ENCODE measurements at regions not wholly inside any gene's neighbourhood (a gene's known extent, or its start where the extent isn't known, plus 50 kb on each side); places are given as distances from the start of the nearest gene placed in this dataset.

DNA sequence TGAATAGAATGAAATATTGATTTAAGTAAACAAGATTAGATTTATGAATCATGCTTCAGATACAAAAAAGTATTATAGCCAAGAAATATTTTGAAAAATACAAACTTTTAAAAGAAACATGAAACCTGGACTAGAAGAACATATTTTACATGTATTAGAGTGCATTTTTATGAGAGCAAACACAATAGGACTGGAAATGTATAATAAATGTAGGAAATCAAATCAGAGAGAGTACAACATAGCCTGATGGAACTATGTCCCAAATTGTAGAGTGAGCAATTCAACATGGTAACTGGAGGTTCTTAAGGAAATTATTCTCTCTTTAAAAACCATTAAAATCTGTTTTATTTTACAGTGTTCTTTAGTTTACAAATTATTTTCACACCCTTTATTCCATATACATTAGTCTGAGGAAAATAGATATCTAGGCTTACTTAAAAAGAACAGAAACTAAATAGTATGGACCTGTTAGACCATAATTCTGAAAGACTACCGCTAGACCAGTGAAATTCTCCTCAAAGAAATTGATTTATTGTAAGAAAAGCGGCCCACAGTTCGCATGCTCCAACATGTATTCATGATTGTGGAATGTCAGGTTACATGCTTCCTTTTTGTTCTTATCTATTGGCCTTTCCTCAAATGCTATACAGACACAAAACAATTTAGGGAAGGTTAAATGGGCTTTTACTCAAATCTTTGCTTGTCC lies 1526.5 kb upstream of the SLC10A2 start:
- DNase-seq (ENCODE audit: low read depth) = no peak
- TF ChIP-seq, protein P1, sequence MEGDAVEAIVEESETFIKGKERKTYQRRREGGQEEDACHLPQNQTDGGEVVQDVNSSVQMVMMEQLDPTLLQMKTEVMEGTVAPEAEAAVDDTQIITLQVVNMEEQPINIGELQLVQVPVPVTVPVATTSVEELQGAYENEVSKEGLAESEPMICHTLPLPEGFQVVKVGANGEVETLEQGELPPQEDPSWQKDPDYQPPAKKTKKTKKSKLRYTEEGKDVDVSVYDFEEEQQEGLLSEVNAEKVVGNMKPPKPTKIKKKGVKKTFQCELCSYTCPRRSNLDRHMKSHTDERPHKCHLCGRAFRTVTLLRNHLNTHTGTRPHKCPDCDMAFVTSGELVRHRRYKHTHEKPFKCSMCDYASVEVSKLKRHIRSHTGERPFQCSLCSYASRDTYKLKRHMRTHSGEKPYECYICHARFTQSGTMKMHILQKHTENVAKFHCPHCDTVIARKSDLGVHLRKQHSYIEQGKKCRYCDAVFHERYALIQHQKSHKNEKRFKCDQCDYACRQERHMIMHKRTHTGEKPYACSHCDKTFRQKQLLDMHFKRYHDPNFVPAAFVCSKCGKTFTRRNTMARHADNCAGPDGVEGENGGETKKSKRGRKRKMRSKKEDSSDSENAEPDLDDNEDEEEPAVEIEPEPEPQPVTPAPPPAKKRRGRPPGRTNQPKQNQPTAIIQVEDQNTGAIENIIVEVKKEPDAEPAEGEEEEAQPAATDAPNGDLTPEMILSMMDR (IDR thresholded peaks at IDR 0.05; ENCODE audit: insufficient read depth, low read depth, low read length) = no peak
- ChIA-PET POLR2A (no interaction called here), CTCF (no interaction called here)
- H3K36me3 ChIP-seq (ENCODE audit: control insufficient read depth, insufficient read depth, low read length) = no peaks in the 10 kb centered on the region
- no peak overlapping the region for H3K4me3 ChIP-seq (ENCODE audit: low read depth, low read length)
- no peaks in the 10 kb centered on the region for H3K27me3 ChIP-seq (ENCODE audit: control insufficient read depth, insufficient read depth, low read length)

DNA sequence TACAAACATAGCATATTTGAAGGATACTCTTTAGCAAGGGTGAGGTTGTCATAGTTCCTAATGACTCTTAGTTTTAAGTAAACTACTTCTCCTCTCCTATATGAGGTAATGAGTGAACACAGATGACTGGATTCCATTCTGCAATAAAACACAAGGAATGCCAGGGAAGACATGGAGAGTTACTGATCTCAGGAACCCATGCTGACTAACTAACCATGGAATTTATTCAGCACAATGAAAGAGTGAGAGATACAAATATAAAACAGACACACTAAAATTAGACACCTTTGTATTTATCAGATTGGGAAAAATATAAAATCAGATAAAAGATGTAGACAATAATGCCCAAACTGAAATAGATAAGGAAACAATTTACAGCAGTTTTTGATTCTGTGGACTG lies 1525.9 kb upstream of the SLC10A2 start:
- TF ChIP-seq, protein P1 (IDR thresholded peaks at IDR 0.05; ENCODE audit: insufficient read depth, low read depth, low read length) = no peak
- ChIA-PET POLR2A (no interaction called here), CTCF (no interaction called here)
- no peak overlapping the region for H3K4me3 ChIP-seq (ENCODE audit: low read depth, low read length)
- H3K27me3 ChIP-seq (ENCODE audit: control insufficient read depth, insufficient read depth, low read length) = no peaks in the 10 kb centered on the region
- H3K36me3 ChIP-seq (ENCODE audit: control insufficient read depth, insufficient read depth, low read length) = no peaks in the 10 kb centered on the region
- DNase-seq (ENCODE audit: low read depth) = peak; percentile 37

DNA sequence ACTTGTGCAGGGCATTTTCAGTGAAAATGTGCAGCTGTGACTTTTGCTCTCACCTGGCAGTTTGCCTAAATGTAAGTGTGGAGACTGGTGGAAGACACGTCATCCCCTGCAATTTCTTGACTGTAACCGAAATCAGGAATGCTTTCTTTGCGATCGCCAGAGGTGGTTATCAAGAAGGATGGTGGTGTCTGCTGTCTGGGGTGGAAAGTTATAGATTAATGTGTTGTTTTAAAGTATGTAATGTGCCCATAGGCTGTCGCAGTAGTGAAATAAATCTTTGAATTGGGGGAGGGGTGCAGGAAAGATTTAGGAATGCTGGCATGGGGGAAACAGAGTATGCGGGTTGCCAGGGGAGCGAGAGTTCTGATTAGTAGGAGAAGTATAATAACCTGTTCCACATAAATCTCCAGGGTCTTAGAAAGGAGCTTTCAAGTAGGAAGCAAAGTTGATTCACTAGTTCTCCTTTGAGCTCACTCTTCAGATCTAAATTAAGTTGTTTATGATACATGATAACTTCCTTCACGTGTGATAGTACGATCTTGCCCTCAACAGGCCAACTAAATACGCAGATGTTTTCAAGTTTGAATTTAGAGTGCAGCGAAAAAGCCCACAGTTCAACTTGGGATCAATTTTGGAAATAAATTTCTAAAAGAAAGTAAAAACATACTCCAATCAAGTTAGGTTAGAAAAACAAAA lies 1520.0 kb upstream of the SLC10A2 start:
- ChIA-PET POLR2A (no interaction called here), CTCF (no interaction called here)
- TF ChIP-seq, protein P1 (IDR thresholded peaks at IDR 0.05; ENCODE audit: insufficient read depth, low read depth, low read length) = no peak
- Histone ChIP-seq H3K27me3 (ENCODE audit: control insufficient read depth, insufficient read depth, low read length) (no peaks in the 10 kb centered on the region), H3K36me3 (ENCODE audit: control insufficient read depth, insufficient read depth, low read length) (no peaks in the 10 kb centered on the region), H3K4me3 (ENCODE audit: low read depth, low read length) (no peak overlapping the region)
- no peak for DNase-seq (ENCODE audit: low read depth)

DNA sequence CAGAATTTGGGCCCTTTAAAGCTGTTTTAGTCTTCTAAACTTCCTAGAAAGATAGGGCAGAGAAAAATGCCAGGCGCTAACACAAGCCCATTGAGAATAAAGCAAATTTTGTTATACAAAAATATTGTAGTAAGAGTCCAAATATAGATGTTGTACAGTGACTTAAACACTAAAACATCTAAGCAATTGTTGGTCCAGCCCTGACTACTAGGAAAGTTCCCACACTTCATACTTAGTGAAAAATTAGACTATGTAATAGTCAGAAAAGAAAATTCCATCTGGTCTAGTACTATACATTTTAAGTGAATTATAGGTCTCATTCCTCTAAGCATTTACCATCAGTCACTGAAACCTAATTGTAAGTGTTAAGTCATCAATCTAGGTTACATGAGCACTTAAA lies 1518.3 kb upstream of the SLC10A2 start:
- DNase-seq (ENCODE audit: low read depth) = no peak
- TF ChIP-seq, protein P1 (IDR thresholded peaks at IDR 0.05; ENCODE audit: insufficient read depth, low read depth, low read length) = no peak
- ChIA-PET POLR2A (no interaction called here), CTCF (no interaction called here)
- no peaks in the 10 kb centered on the region for H3K27me3 ChIP-seq (ENCODE audit: control insufficient read depth, insufficient read depth, low read length)
- H3K4me3 ChIP-seq (ENCODE audit: low read depth, low read length) = no peak overlapping the region
- H3K36me3 ChIP-seq (ENCODE audit: control insufficient read depth, insufficient read depth, low read length) = no peaks in the 10 kb centered on the region

DNA sequence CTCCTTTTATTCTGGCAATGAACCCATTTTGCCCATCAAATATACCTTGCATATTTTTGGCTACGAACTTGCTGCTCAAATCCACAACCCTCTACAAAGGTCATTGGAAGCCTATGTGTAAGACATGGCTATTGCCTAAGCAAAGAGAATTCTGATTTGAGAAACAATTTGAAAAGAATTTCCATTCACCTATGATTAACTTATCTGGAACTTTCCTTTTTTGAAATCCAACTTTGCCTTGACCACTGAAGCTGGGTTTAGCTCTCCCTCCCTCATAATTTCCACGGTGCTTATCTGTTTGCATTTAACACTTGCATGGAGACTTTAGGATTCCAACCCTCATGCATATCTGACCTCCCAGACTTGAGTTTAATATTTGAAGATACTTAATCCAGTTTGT lies 1514.7 kb upstream of the SLC10A2 start:
- Histone ChIP-seq H3K36me3 (ENCODE audit: control insufficient read depth, insufficient read depth, low read length) (no peaks in the 10 kb centered on the region), H3K27me3 (ENCODE audit: control insufficient read depth, insufficient read depth, low read length) (no peaks in the 10 kb centered on the region), H3K4me3 (ENCODE audit: low read depth, low read length) (no peak overlapping the region)
- CTCF ChIA-PET = interaction anchor here (1.0 kb wide), 1 partner anchor 9 kb away, joined by 4 read pairs; no protein-coding TSS in a partner anchor
- POLR2A ChIA-PET = no interaction called here
- TF ChIP-seq, protein P1 (IDR thresholded peaks at IDR 0.05; ENCODE audit: insufficient read depth, low read depth, low read length) = no peak
- no peak for DNase-seq (ENCODE audit: low read depth)

Measured in BJ (cell line).